Neural progenitor cell (in vitro differentiated cells): ENCODE measurements at regions not wholly inside any gene's neighbourhood (a gene's known extent, or its start where the extent isn't known, plus 50 kb on each side); places are given as distances from the start of the nearest gene placed in this dataset.

Experiments used
- DNase-seq: peaks from one replicate; pipeline ENCODE4 v3.0.0-alpha.2; 2016; ENCODE audit warnings: low spot score
- H2AFZ ChIP-seq: fragments of 200-600 bp; sonication (generic); replicated peaks from 2 replicates; pipeline ENCODE4 v1.6.1; 2016; ENCODE audit warnings: antibody characterized with exemption
- H3F3A ChIP-seq: fragments of 200-600 bp; sonication (generic); 2 replicates; pipeline ENCODE4 v1.6.1; 2016; ENCODE audit warnings: antibody characterized with exemption, low read depth
- H3K27ac ChIP-seq: fragments of 200-600 bp; sonication (generic); 2 replicates; pipeline ENCODE4 v1.5.1; 2016; ENCODE audit warnings: mild to moderate bottlenecking
- H3K27me3 ChIP-seq: fragments of 200-600 bp; sonication (generic); 2 replicates; pipeline ENCODE4 v1.6.1; 2016; ENCODE audit warnings: mild to moderate bottlenecking, moderate library complexity
- H3K36me3 ChIP-seq: fragments of 200-600 bp; sonication (generic); 2 replicates; pipeline ENCODE4 v1.5.1; 2016
- H3K4me1 ChIP-seq: fragments of 200-600 bp; sonication (generic); 2 replicates; pipeline ENCODE4 v1.6.1; 2016; ENCODE audit warnings: mixed run types
- H3K4me2 ChIP-seq: fragments of 200-600 bp; sonication (generic); 2 replicates; pipeline ENCODE4 v1.6.1; 2016
- H3K4me3 ChIP-seq: fragments of 200-600 bp; sonication (generic); 2 replicates; pipeline ENCODE4 v1.5.1; 2016
- H3K79me2 ChIP-seq: fragments of 200-600 bp; sonication (generic); 2 replicates; pipeline ENCODE4 v1.6.1; 2016; ENCODE audit warnings: low read depth
- H3K9ac ChIP-seq: fragments of 200-600 bp; sonication (generic); 2 replicates; pipeline ENCODE4 v1.6.1; 2016
- H3K9me3 ChIP-seq: fragments of 200-600 bp; sonication (generic); 2 replicates; pipeline ENCODE4 v1.5.1; 2016; ENCODE audit warnings: low read depth
- H4K20me1 ChIP-seq: fragments of 200-600 bp; sonication (generic); 2 replicates; pipeline ENCODE4 v1.6.1; 2016; ENCODE audit warnings: low read depth
- H3K27ac Mint-ChIP-seq: 3 replicates; pipeline ENCODE4 v1.8.0; 2021; ENCODE audit warnings: mixed read lengths
- H3K27me3 Mint-ChIP-seq: 2 replicates; pipeline ENCODE4 v1.8.0; 2022; ENCODE audit warnings: low read depth, mild to moderate bottlenecking, inconsistent platforms, moderate library complexity, mixed read lengths; ENCODE audit not compliant: insufficient read depth
- H3K36me3 Mint-ChIP-seq: 3 replicates; pipeline ENCODE4 v1.8.0; 2021; ENCODE audit warnings: mixed read lengths
- H3K4me1 Mint-ChIP-seq: 3 replicates; pipeline ENCODE4 v1.8.0; 2021; ENCODE audit warnings: mixed read lengths
- H3K4me3 Mint-ChIP-seq: 3 replicates; pipeline ENCODE4 v1.8.0; 2021; ENCODE audit warnings: mild to moderate bottlenecking, moderate library complexity, mixed read lengths
- H3K9me3 Mint-ChIP-seq: 3 replicates; pipeline ENCODE4 v1.8.0; 2020; ENCODE audit warnings: mixed read lengths
- EZH2 ChIP-seq: fragments of 200-600 bp; sonication (generic); IDR thresholded peaks from 2 replicates; pipeline ENCODE4 v1.6.1; 2017; ENCODE audit warnings: antibody characterized with exemption, mild to moderate bottlenecking, moderate library complexity
- EZH2phosphoT487 ChIP-seq: fragments of 200-600 bp; sonication (generic); IDR thresholded peaks from 2 replicates; pipeline ENCODE4 v1.6.1; 2017; ENCODE audit warnings: antibody characterized with exemption
- TF ChIP-seq, protein P1 (sequence below): fragments of 200-600 bp; sonication (generic); IDR thresholded peaks from 2 replicates; pipeline ENCODE4 v1.5.1; 2017; ENCODE audit warnings: antibody characterized with exemption, mild to moderate bottlenecking

DNA sequence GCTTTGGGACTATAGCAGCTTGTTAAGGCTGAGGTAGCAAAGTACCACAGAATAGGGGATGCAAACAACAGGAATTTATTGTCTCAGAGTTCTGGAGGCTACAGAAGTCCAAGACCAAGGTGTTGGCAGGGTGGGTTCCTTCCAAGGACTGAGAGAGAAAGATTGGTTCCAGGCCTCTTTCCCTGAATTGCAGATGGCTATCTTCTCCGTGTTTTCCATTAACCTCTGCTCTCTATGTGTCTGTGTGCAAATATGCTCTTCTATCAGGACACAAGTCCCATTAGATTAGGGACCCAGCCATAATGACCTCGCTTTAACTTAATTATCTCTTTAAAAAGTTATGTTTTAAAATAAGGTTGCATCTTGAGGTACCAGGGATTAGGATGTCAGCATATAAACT lies 1732.9 kb upstream of the SLC10A2 start:
- no peaks in the 10 kb centered on the region for H3K36me3 ChIP-seq
- H3K4me2 ChIP-seq = no peak overlapping the region
- no peaks in the 10 kb centered on the region for H3F3A ChIP-seq
- H3K27me3 ChIP-seq = no peaks in the 10 kb centered on the region
- no peak overlapping the region for H3K4me3 Mint-ChIP-seq
- no peak for DNase-seq
- H3K4me1 ChIP-seq = no peaks in the 10 kb centered on the region
- no peak overlapping the region for H2AFZ ChIP-seq
- H3K9me3 Mint-ChIP-seq = no peaks in the 10 kb centered on the region
- no peaks in the 10 kb centered on the region for H3K79me2 ChIP-seq
- no peaks in the 10 kb centered on the region for H3K4me1 Mint-ChIP-seq
- H3K9me3 ChIP-seq = no peaks in the 10 kb centered on the region
- TF ChIP-seq, protein P1, sequence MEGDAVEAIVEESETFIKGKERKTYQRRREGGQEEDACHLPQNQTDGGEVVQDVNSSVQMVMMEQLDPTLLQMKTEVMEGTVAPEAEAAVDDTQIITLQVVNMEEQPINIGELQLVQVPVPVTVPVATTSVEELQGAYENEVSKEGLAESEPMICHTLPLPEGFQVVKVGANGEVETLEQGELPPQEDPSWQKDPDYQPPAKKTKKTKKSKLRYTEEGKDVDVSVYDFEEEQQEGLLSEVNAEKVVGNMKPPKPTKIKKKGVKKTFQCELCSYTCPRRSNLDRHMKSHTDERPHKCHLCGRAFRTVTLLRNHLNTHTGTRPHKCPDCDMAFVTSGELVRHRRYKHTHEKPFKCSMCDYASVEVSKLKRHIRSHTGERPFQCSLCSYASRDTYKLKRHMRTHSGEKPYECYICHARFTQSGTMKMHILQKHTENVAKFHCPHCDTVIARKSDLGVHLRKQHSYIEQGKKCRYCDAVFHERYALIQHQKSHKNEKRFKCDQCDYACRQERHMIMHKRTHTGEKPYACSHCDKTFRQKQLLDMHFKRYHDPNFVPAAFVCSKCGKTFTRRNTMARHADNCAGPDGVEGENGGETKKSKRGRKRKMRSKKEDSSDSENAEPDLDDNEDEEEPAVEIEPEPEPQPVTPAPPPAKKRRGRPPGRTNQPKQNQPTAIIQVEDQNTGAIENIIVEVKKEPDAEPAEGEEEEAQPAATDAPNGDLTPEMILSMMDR = no peak
- TF ChIP-seq EZH2phosphoT487 (no peak), EZH2 (no peak)
- H3K27ac Mint-ChIP-seq = no peak overlapping the region
- H3K27ac ChIP-seq = no peak overlapping the region
- no peak overlapping the region for H3K4me3 ChIP-seq
- H4K20me1 ChIP-seq = no peaks in the 10 kb centered on the region
- H3K36me3 Mint-ChIP-seq = no peaks in the 10 kb centered on the region
- no peaks in the 10 kb centered on the region for H3K27me3 Mint-ChIP-seq
- H3K9ac ChIP-seq = no peak overlapping the region

DNA sequence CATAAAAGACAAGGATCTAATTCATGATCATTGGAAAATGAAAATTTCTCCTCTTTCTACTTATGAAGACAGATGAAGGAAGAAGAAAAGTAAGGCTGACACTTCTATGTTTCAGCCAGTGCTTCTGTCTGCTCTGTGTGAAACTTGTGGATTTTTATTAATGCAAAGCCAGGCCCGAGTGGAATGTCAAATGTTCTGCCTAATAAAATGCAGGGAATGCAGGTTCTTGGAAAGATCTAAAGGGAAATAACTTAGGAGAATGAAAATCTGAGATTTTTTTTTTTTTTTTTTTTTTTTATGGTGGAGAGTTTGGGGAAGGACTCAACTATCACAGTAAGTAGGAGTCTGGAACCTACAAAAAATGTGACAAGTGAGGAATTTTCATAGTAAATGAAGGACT lies 1732.3 kb upstream of the SLC10A2 start:
- TF ChIP-seq, protein P1 = no peak
- Histone ChIP-seq H4K20me1 (no peaks in the 10 kb centered on the region), H3K27me3 (no peaks in the 10 kb centered on the region), H3K9me3 (no peaks in the 10 kb centered on the region), H3K4me1 (no peaks in the 10 kb centered on the region), H3K9ac (no peak overlapping the region), H3K36me3 (no peaks in the 10 kb centered on the region), H3K27ac (no peak overlapping the region), H3F3A (no peaks in the 10 kb centered on the region), H2AFZ (no peak overlapping the region), H3K4me2 (no peak overlapping the region), H3K79me2 (no peaks in the 10 kb centered on the region), H3K4me3 (no peak overlapping the region)
- Mint-ChIP-seq H3K36me3 (no peaks in the 10 kb centered on the region), H3K4me3 (no peak overlapping the region), H3K27me3 (no peaks in the 10 kb centered on the region), H3K4me1 (no peaks in the 10 kb centered on the region), H3K27ac (no peak overlapping the region), H3K9me3 (no peaks in the 10 kb centered on the region)
- DNase-seq = no peak

DNA sequence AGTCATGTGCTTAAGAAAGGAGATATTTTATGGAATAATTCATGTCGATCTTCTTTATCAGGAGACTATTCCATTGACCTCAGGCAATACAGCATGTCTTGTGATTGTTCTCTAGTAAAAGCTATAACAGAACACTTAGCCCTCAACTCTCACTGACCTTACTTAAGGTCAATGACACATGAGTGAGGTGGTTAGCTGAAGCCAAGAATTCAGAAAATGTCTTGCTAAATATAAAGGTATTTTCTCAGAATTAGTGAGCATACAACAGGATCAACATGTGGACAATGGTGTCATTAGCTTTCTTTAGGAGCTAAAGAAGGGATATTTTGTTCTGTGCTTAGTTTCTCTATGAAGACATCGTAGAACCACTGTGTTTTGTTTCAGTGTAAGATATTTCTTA lies 1730.4 kb upstream of the SLC10A2 start:
- no peak overlapping the region for H2AFZ ChIP-seq
- H3K27ac Mint-ChIP-seq = no peak overlapping the region
- no peak overlapping the region for H3K9ac ChIP-seq
- H3K36me3 Mint-ChIP-seq = no peaks in the 10 kb centered on the region
- TF ChIP-seq EZH2 = no peak
- TF ChIP-seq, protein P1 = no peak
- TF ChIP-seq EZH2phosphoT487 = no peak
- H3K9me3 ChIP-seq = no peaks in the 10 kb centered on the region
- no peaks in the 10 kb centered on the region for H3K36me3 ChIP-seq
- no peaks in the 10 kb centered on the region for H3K4me1 ChIP-seq
- H4K20me1 ChIP-seq = no peaks in the 10 kb centered on the region
- DNase-seq = no peak
- H3K27me3 Mint-ChIP-seq = no peaks in the 10 kb centered on the region
- no peaks in the 10 kb centered on the region for H3K4me1 Mint-ChIP-seq
- no peak overlapping the region for H3K27ac ChIP-seq
- no peaks in the 10 kb centered on the region for H3K9me3 Mint-ChIP-seq
- no peak overlapping the region for H3K4me3 ChIP-seq
- no peak overlapping the region for H3K4me2 ChIP-seq
- H3K27me3 ChIP-seq = no peaks in the 10 kb centered on the region
- no peaks in the 10 kb centered on the region for H3K79me2 ChIP-seq
- no peak overlapping the region for H3K4me3 Mint-ChIP-seq
- no peaks in the 10 kb centered on the region for H3F3A ChIP-seq

DNA sequence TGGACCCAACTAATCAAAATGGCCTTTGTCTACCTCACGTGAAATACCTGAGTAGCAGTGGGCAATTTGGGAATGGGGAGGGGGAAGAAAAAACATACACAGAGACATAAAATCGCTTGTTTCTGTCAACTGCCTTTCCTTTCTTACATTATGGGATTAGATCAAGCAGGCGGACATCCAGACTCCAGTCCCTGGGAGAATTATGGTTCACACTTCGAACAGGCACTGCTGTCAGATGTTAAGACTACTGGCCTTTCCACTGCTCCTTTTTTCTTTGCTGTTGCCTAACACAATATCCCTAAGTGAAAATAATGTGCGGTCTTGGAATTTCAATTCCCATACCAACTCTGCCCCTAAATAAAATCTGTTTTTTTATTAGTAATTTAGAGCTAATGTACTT lies 1719.7 kb upstream of the SLC10A2 start:
- Histone ChIP-seq H3K9ac (no peak overlapping the region), H3K4me1 (peaks cover 8% of the 10 kb centered on the region), H3K27me3 (no peaks in the 10 kb centered on the region), H4K20me1 (no peaks in the 10 kb centered on the region), H3F3A (no peaks in the 10 kb centered on the region), H3K4me2 (no peak overlapping the region), H3K36me3 (no peaks in the 10 kb centered on the region), H3K79me2 (no peaks in the 10 kb centered on the region), H3K4me3 (no peak overlapping the region), H3K27ac (no peak overlapping the region), H3K9me3 (no peaks in the 10 kb centered on the region), H2AFZ (peak overlapping the region; percentile 42)
- Mint-ChIP-seq H3K4me3 (no peak overlapping the region), H3K4me1 (peaks cover 8% of the 10 kb centered on the region), H3K9me3 (no peaks in the 10 kb centered on the region), H3K27ac (no peak overlapping the region), H3K36me3 (no peaks in the 10 kb centered on the region), H3K27me3 (peaks cover 1% of the 10 kb centered on the region)
- no peak for DNase-seq
- TF ChIP-seq, protein P1 = no peak
- TF ChIP-seq EZH2 = no peak
- no peak for TF ChIP-seq EZH2phosphoT487
